HL-60 (cell line): ENCODE measurements at regions not wholly inside any gene's neighbourhood (a gene's known extent, or its start where the extent isn't known, plus 50 kb on each side); places are given as distances from the start of the nearest gene placed in this dataset.

Source experiments
- DNase-seq, 2 experiments: peaks; one replicate each; pipeline ENCODE4 v3.0.0-alpha.2; 2010 to 2020; ENCODE audit warnings: low read depth in 1 of 2, low spot score in 1 of 2
- H3K27ac ChIP-seq: fragments of 250-450 bp; sonication (Bioruptor Pico); replicated peaks from 2 replicates; pipeline ENCODE4 v1.5.1; 2020; ENCODE audit warnings: mild to moderate bottlenecking, moderate library complexity
- H3K27me3 ChIP-seq: fragments of 250-450 bp; sonication (Bioruptor Pico); 2 replicates; pipeline ENCODE4 v1.5.1; 2021; ENCODE audit warnings: mild to moderate bottlenecking, moderate library complexity; ENCODE audit not compliant: insufficient read depth, poor library complexity, severe bottlenecking
- H3K4me3 ChIP-seq: replicated peaks from 2 replicates; pipeline ENCODE4 v1.5.1; 2011; ENCODE audit warnings: mild to moderate bottlenecking, control low read depth, low read length; ENCODE audit not compliant: insufficient read depth
- GABPA ChIP-seq: IDR thresholded peaks from 2 replicates; pipeline ENCODE4 v1.6.1; 2012; ENCODE audit warnings: low read depth
- POLR2AphosphoS5 ChIP-seq: IDR thresholded peaks from 2 replicates; pipeline ENCODE4 v1.6.1; 2012; ENCODE audit warnings: low read depth
- SPI1 ChIP-seq: IDR thresholded peaks from 2 replicates; pipeline ENCODE4 v1.6.1; 2012; ENCODE audit warnings: low read depth, mild to moderate bottlenecking, borderline replicate concordance
- TF ChIP-seq, protein P1 (sequence below): IDR thresholded peaks from one replicate; pipeline ENCODE4 v1.5.1; 2011; ENCODE audit warnings: low read length, control low read depth, inconsistent platforms; ENCODE audit not compliant: insufficient read depth
- TF ChIP-seq, protein P2 (sequence below): IDR thresholded peaks from 2 replicates; pipeline ENCODE4 v1.6.1; 2012; ENCODE audit warnings: low read depth; ENCODE audit not compliant: insufficient replicate concordance

- no peak for DNase-seq
- Histone ChIP-seq H3K27me3 (no peaks in the 10 kb centered on the region), H3K4me3 (no peak overlapping the region), H3K27ac (no peak overlapping the region)
- TF ChIP-seq, protein P1, sequence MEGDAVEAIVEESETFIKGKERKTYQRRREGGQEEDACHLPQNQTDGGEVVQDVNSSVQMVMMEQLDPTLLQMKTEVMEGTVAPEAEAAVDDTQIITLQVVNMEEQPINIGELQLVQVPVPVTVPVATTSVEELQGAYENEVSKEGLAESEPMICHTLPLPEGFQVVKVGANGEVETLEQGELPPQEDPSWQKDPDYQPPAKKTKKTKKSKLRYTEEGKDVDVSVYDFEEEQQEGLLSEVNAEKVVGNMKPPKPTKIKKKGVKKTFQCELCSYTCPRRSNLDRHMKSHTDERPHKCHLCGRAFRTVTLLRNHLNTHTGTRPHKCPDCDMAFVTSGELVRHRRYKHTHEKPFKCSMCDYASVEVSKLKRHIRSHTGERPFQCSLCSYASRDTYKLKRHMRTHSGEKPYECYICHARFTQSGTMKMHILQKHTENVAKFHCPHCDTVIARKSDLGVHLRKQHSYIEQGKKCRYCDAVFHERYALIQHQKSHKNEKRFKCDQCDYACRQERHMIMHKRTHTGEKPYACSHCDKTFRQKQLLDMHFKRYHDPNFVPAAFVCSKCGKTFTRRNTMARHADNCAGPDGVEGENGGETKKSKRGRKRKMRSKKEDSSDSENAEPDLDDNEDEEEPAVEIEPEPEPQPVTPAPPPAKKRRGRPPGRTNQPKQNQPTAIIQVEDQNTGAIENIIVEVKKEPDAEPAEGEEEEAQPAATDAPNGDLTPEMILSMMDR: no peak
- no peak for TF ChIP-seq SPI1
- no peak for TF ChIP-seq POLR2AphosphoS5
- TF ChIP-seq, protein P2, sequence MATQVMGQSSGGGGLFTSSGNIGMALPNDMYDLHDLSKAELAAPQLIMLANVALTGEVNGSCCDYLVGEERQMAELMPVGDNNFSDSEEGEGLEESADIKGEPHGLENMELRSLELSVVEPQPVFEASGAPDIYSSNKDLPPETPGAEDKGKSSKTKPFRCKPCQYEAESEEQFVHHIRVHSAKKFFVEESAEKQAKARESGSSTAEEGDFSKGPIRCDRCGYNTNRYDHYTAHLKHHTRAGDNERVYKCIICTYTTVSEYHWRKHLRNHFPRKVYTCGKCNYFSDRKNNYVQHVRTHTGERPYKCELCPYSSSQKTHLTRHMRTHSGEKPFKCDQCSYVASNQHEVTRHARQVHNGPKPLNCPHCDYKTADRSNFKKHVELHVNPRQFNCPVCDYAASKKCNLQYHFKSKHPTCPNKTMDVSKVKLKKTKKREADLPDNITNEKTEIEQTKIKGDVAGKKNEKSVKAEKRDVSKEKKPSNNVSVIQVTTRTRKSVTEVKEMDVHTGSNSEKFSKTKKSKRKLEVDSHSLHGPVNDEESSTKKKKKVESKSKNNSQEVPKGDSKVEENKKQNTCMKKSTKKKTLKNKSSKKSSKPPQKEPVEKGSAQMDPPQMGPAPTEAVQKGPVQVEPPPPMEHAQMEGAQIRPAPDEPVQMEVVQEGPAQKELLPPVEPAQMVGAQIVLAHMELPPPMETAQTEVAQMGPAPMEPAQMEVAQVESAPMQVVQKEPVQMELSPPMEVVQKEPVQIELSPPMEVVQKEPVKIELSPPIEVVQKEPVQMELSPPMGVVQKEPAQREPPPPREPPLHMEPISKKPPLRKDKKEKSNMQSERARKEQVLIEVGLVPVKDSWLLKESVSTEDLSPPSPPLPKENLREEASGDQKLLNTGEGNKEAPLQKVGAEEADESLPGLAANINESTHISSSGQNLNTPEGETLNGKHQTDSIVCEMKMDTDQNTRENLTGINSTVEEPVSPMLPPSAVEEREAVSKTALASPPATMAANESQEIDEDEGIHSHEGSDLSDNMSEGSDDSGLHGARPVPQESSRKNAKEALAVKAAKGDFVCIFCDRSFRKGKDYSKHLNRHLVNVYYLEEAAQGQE: no peak
- no peak for TF ChIP-seq GABPA
Measured at GRCh38 chr13:60347174-60347573, 49.8 kb upstream of the TDRD3 start.
